HT-29 (cell line): ENCODE measurements at regions not wholly inside any gene's neighbourhood (a gene's known extent, or its start where the extent isn't known, plus 50 kb on each side); places are given as distances from the start of the nearest gene placed in this dataset.

Experiments used
- DNase-seq: peaks from one replicate; pipeline ENCODE4 v3.0.0-alpha.2; 2015; ENCODE audit warnings: low spot score

DNA sequence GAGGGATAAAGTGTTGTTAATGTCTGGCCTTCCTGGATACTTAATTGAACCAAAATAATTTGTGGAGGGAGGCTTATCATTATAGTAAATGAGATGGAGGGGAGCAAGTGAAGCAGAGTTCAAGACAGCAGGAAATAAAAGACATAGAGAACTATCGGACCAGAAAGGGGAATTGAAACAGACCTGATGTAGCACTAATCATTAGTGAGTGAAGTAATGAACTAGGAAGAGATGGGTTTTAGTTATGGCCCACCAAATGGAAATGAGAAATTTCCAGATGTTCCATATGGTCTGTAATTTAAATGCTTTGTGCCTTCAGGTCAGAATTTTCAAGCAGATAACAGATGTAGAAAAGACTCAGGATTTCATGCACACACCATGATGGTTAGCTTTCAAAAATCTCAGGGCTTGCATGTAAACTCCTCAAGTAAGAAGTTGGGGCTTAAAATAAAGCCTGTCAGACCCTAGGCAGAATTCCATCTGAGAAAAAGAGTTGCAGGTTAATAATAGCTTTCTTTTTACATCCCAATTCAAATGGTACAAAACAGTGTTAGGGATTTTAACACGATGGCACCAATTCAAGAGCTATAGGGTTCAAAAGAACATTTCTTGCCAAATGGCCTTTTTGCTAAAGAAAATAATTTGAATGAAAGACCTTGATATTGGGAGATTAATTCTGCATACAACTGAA, 355.8 kb downstream of the FSCB start:
- DNase-seq = no peak

DNA sequence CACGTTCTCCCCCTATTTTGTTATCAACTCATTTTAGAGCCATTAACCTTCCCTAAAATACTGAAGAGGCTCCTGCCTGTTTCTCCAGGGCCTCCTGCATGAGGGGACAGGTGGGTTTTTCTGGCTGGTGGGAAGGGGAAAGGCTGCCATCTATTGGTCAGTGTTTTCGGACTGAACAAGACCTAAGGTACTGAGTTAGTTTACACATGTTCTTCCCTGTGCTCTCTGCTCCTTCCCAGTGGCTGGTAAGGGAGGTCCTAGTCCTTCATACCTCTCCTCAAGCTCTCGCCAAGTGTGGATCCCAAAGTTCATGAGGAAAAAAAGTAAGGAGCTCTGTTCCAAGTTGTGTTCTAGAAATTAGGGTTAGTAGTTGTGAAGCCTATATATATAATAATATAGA, 357.5 kb downstream of the FSCB start:
- peak; percentile 56 for DNase-seq

- DNase-seq = no peak
Observed at GRCh38 chr14:44142006-44142405, 365.1 kb downstream of the FSCB start.

DNA sequence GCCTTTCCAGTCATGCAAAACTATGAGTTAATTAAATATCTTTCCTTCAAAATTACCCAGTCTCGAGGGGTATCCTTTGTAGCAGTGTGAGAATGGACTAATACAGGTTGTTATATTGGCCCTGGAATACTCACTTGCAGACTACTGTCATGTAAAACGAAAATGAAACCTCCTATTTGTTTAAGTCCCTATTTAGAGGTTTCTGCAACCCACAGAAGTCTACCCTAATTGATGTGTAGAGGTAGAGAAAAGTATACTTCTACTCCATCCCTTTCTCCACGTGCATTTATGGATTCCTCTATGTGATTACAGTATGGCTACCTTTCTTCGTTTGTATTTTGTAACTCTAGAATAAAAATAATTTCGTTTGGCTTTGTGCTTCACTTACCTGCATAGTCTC, 371.1 kb downstream of the FSCB start:
- no peak for DNase-seq

DNA sequence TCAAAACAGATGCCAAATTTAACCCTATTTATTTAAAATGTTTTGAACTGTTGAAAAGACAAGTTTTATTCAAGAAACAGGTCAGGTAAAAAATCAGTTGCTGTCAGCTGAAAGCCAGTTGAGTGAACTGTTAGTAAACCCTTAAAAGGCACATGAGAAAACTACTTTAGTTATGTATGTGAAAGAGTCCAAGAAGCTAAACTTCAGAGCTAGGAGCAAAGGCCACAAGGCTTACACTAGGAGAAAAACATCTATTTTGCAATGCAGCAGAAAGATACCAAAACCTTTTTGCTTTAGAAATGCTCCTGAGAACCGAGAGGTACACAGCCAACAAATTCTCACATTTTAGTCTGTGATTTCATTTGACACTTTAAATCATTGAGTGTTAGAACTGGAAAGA, 375.2 kb downstream of the FSCB start:
- DNase-seq = no peak

GRCh38 chr14:44113769-44114730, 393.0 kb downstream of the FSCB start:
- DNase-seq = no peak

DNA sequence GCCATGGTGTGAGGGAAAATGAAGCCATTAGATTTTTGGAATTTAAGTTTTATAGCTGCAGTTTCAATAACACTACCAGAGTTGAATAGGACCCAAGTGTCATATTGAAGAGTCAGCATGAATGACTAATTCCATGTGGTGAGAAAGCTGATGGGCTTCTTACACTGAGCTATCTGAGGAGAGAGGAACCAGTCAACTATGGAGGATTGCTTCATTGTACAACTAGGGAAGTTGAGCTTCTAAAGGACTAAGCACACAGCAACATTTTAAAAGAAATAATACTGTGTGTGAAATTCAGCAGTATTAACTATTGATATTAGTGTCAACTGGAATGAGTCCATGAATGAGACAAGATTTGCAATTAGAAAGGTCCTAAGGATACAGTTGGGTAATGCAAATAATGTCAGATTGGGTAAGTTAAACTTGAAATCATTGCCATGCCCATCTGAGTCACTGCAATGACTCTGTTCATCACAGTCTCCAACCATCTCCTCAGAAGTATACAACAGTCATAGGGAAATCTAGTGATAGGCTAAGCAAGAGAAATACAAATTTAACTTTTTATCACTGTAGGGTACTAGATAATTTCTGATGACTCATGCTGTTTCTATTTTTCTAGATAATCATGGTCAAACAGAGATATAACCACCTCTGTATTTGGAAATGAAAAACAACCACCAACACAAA, 394.2 kb downstream of the FSCB start:
- no peak for DNase-seq

DNA sequence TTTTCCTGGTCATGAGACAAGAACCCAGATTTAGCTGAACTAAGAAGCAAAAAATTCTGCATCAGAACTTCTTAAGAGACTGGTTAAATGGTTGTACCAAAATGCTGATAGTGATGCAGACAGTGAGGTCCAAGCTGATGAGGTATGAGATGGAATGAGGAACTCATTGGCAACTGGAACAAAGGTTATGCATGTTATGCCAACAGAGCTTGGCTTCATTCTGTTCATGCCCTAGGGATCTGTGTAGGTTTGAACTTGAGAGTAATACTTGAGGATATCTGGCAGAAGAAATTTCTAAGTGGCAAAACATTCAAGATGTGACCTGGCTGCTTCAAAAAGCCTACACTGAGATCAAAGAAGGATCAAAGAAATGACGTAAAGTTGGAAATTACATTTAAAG, 398.0 kb downstream of the FSCB start:
- no peak for DNase-seq

- DNase-seq = peak; percentile 3
Observed at GRCh38 chr14:44108601-44109000, 398.5 kb downstream of the FSCB start.

- no peak for DNase-seq
Observed at GRCh38 chr14:44107156-44107555, 399.9 kb downstream of the FSCB start.

GRCh38 chr14:44099743-44100488, 407.2 kb downstream of the FSCB start:
- no peak for DNase-seq

DNA sequence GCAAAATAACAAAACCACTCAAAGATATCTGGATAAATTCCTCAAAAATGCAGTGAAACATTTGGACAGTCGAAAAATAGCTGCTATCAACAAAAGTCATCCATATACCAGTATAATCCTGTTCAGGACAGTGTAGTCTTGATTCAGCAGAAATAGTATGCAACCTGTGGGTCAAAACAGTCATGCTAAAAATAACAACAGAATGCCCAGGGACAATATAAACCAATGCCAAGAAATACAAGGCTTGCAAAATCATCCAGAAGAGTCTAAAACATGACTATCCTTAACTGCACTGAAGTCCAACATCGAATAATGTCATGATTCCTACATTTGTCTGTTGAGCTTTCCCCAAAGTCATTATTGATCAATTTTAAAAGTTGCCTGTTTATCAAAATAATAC, 425.9 kb downstream of the FSCB start:
- no peak for DNase-seq

DNA sequence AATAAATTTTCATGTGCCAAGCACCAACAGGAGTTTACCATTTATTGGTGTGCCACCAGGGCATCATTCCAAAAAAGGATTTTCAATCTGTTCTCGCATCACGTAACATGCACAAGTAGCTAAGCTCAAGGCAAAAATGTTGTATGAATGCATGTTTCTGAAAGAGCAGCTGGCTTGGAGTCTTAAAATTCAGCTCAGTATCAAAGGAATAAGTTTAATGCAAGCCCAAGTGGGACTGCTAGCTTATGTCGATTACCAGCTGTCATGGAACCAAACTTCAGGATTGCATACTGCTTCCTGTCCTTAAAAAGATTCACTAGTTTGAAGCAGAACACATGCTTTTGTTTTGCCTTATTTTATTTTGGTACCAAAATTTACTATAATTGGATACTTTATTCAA, 437.0 kb downstream of the FSCB start:
- no peak for DNase-seq

DNA sequence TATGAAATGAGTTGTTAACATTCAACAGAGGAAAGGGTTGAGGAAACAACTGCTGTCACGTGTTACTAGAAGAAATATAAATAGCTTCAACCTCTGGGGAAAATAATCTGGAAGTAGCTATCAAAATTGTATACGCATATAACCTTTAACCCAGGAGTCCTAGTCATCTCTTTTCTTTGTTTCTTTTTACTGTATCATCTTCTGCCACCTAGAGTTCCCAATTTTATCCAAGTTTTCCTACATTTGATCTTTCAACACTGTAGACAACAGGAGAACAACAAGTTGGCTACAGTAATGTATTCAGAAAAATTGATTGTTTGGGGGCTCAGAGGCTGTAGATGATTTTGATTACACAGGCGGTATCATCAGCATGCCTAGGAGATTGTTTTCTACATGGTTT, 453.7 kb downstream of the FSCB start:
- DNase-seq = no peak

DNA sequence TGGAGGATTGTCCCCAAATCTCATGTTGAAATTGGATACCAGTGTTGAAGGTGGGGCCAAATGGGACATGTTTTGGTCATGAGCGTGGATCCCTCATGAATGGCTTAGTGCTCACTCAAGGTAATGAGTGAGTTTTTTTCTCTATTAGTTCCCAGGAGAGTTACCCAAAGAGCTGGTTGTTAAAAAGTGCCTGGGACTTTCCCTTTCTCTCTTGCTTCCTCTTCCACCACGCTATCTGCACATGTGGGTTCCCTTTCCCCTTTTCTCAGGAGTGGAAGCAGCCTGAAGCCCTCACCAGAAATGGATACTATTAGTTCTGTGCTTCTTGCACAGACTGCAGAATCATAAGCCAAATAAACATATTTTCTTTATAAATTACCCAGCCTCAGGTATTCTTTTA, 465.4 kb downstream of the FSCB start:
- no peak for DNase-seq

GRCh38 chr14:44040561-44040960, 466.5 kb downstream of the FSCB start:
- DNase-seq = no peak

GRCh38 chr14:44036248-44036647, 470.8 kb downstream of the FSCB start:
- DNase-seq = no peak

GRCh38 chr14:44035707-44036106, 471.4 kb downstream of the FSCB start:
- DNase-seq = no peak

- no peak for DNase-seq
Observed at GRCh38 chr14:44030831-44031383, 476.2 kb downstream of the FSCB start.

DNA sequence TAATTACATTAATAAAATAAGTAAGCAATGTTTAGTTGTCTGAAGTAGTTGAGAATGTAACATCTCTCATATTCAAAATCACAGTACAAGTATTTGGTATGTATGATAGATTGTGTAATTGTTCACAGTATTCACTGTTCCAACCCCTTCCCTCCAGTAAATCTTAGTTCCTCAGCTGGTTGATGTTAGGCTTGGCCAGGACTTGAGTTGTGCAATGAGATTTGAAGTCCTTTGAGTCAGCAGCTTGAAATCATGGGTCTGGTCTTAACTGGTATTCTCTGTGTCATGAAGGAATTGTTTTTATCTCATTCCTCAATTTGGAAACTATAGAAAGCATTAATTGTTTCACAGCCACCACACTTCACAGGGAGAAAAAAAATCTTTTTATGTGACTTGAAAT, 477.1 kb downstream of the FSCB start:
- DNase-seq = no peak

- no peak for DNase-seq
Observed at GRCh38 chr14:44027397-44027796, 479.7 kb downstream of the FSCB start.
